ENCODE measurements at regions not wholly inside any gene's neighbourhood (a gene's known extent, or its start where the extent isn't known, plus 50 kb on each side); places are given as distances from the start of the nearest gene placed in this dataset.

- no peaks in the 10 kb centered on the region for H3K27me3 Mint-ChIP-seq
- no peak overlapping the region for H3K4me3 Mint-ChIP-seq
- H3K9me3 Mint-ChIP-seq = no peaks in the 10 kb centered on the region
- no peak overlapping the region for H3K27ac Mint-ChIP-seq
- H3K4me1 Mint-ChIP-seq (ENCODE audit: low read depth) = no peaks in the 10 kb centered on the region
- H3K36me3 Mint-ChIP-seq (ENCODE audit: low read depth) = no peaks in the 10 kb centered on the region
Observed at GRCh38 chr20:48471176-48471575, 356.6 kb downstream of the PREX1 start.

GRCh38 chr20:48470141-48470540, 357.7 kb downstream of the PREX1 start:
- no peaks in the 10 kb centered on the region for H3K4me1 Mint-ChIP-seq (ENCODE audit: low read depth)
- H3K36me3 Mint-ChIP-seq (ENCODE audit: low read depth) = no peaks in the 10 kb centered on the region
- no peaks in the 10 kb centered on the region for H3K9me3 Mint-ChIP-seq
- no peak overlapping the region for H3K27ac Mint-ChIP-seq
- no peak overlapping the region for H3K4me3 Mint-ChIP-seq
- no peaks in the 10 kb centered on the region for H3K27me3 Mint-ChIP-seq

- H3K27me3 Mint-ChIP-seq = no peaks in the 10 kb centered on the region
- H3K9me3 Mint-ChIP-seq = no peaks in the 10 kb centered on the region
- H3K27ac Mint-ChIP-seq = no peak overlapping the region
- no peaks in the 10 kb centered on the region for H3K36me3 Mint-ChIP-seq (ENCODE audit: low read depth)
- no peaks in the 10 kb centered on the region for H3K4me1 Mint-ChIP-seq (ENCODE audit: low read depth)
- no peak overlapping the region for H3K4me3 Mint-ChIP-seq
Observed at GRCh38 chr20:48469026-48469425, 358.8 kb downstream of the PREX1 start.

GRCh38 chr20:48468571-48468970, 359.2 kb downstream of the PREX1 start:
- H3K27ac Mint-ChIP-seq = no peak overlapping the region
- H3K27me3 Mint-ChIP-seq = no peaks in the 10 kb centered on the region
- H3K9me3 Mint-ChIP-seq = no peaks in the 10 kb centered on the region
- no peaks in the 10 kb centered on the region for H3K36me3 Mint-ChIP-seq (ENCODE audit: low read depth)
- no peaks in the 10 kb centered on the region for H3K4me1 Mint-ChIP-seq (ENCODE audit: low read depth)
- no peak overlapping the region for H3K4me3 Mint-ChIP-seq

GRCh38 chr20:48467622-48468021, 360.2 kb downstream of the PREX1 start:
- H3K4me1 Mint-ChIP-seq (ENCODE audit: low read depth) = no peaks in the 10 kb centered on the region
- no peaks in the 10 kb centered on the region for H3K9me3 Mint-ChIP-seq
- H3K4me3 Mint-ChIP-seq = no peak overlapping the region
- H3K27me3 Mint-ChIP-seq = no peaks in the 10 kb centered on the region
- H3K36me3 Mint-ChIP-seq (ENCODE audit: low read depth) = no peaks in the 10 kb centered on the region
- no peak overlapping the region for H3K27ac Mint-ChIP-seq

GRCh38 chr20:48465271-48465670, 362.5 kb downstream of the PREX1 start:
- Mint-ChIP-seq H3K36me3 (ENCODE audit: low read depth) (no peaks in the 10 kb centered on the region), H3K9me3 (no peaks in the 10 kb centered on the region), H3K27ac (no peak overlapping the region), H3K4me3 (no peak overlapping the region), H3K27me3 (no peaks in the 10 kb centered on the region), H3K4me1 (ENCODE audit: low read depth) (no peaks in the 10 kb centered on the region)

GRCh38 chr20:48463916-48464315, 363.9 kb downstream of the PREX1 start:
- no peaks in the 10 kb centered on the region for H3K36me3 Mint-ChIP-seq (ENCODE audit: low read depth)
- H3K27me3 Mint-ChIP-seq = no peaks in the 10 kb centered on the region
- H3K4me3 Mint-ChIP-seq = no peak overlapping the region
- no peaks in the 10 kb centered on the region for H3K9me3 Mint-ChIP-seq
- no peaks in the 10 kb centered on the region for H3K4me1 Mint-ChIP-seq (ENCODE audit: low read depth)
- H3K27ac Mint-ChIP-seq = no peak overlapping the region

GRCh38 chr20:48463096-48463720, 364.6 kb downstream of the PREX1 start:
- no peak overlapping the region for H3K27ac Mint-ChIP-seq

GRCh38 chr20:48461735-48462119, 366.1 kb downstream of the PREX1 start:
- no peaks in the 10 kb centered on the region for H3K9me3 Mint-ChIP-seq
- no peaks in the 10 kb centered on the region for H3K36me3 Mint-ChIP-seq (ENCODE audit: low read depth)
- H3K4me3 Mint-ChIP-seq = no peak overlapping the region
- H3K27ac Mint-ChIP-seq = no peak overlapping the region
- H3K4me1 Mint-ChIP-seq (ENCODE audit: low read depth) = no peaks in the 10 kb centered on the region
- H3K27me3 Mint-ChIP-seq = no peaks in the 10 kb centered on the region

More at GRCh38 chr20:48463096-48463720, 364.6 kb downstream of the PREX1 start:
- Mint-ChIP-seq H3K27me3 (no peaks in the 10 kb centered on the region), H3K36me3 (ENCODE audit: low read depth) (no peaks in the 10 kb centered on the region), H3K4me1 (ENCODE audit: low read depth) (no peaks in the 10 kb centered on the region), H3K9me3 (no peaks in the 10 kb centered on the region), H3K4me3 (no peak overlapping the region)

GRCh38 chr20:48461091-48461734, 366.6 kb downstream of the PREX1 start:
- no peaks in the 10 kb centered on the region for H3K27me3 Mint-ChIP-seq
- H3K27ac Mint-ChIP-seq = no peak overlapping the region
- no peaks in the 10 kb centered on the region for H3K4me1 Mint-ChIP-seq (ENCODE audit: low read depth)
- no peaks in the 10 kb centered on the region for H3K36me3 Mint-ChIP-seq (ENCODE audit: low read depth)
- H3K9me3 Mint-ChIP-seq = no peaks in the 10 kb centered on the region
- H3K4me3 Mint-ChIP-seq = no peak overlapping the region

- Mint-ChIP-seq H3K4me3 (no peak overlapping the region), H3K27me3 (no peaks in the 10 kb centered on the region), H3K27ac (no peak overlapping the region), H3K36me3 (ENCODE audit: low read depth) (no peaks in the 10 kb centered on the region), H3K9me3 (no peaks in the 10 kb centered on the region), H3K4me1 (ENCODE audit: low read depth) (no peaks in the 10 kb centered on the region)
Observed at GRCh38 chr20:48460681-48461080, 367.1 kb downstream of the PREX1 start.

GRCh38 chr20:48459722-48460395, 367.9 kb downstream of the PREX1 start:
- H3K4me3 Mint-ChIP-seq = no peak overlapping the region
- H3K36me3 Mint-ChIP-seq (ENCODE audit: low read depth) = no peaks in the 10 kb centered on the region
- no peaks in the 10 kb centered on the region for H3K27me3 Mint-ChIP-seq
- no peaks in the 10 kb centered on the region for H3K4me1 Mint-ChIP-seq (ENCODE audit: low read depth)
- H3K9me3 Mint-ChIP-seq = no peaks in the 10 kb centered on the region
- H3K27ac Mint-ChIP-seq = no peak overlapping the region

- Mint-ChIP-seq H3K4me3 (no peak overlapping the region), H3K4me1 (ENCODE audit: low read depth) (no peaks in the 10 kb centered on the region), H3K27ac (no peak overlapping the region), H3K27me3 (no peaks in the 10 kb centered on the region), H3K36me3 (ENCODE audit: low read depth) (no peaks in the 10 kb centered on the region), H3K9me3 (no peaks in the 10 kb centered on the region)
Observed at GRCh38 chr20:48458601-48459385, 369.0 kb downstream of the PREX1 start.

GRCh38 chr20:48458003-48458377, 369.8 kb downstream of the PREX1 start:
- no peaks in the 10 kb centered on the region for H3K9me3 Mint-ChIP-seq
- H3K36me3 Mint-ChIP-seq (ENCODE audit: low read depth) = no peaks in the 10 kb centered on the region
- H3K27ac Mint-ChIP-seq = no peak overlapping the region
- no peaks in the 10 kb centered on the region for H3K27me3 Mint-ChIP-seq
- no peak overlapping the region for H3K4me3 Mint-ChIP-seq
- H3K4me1 Mint-ChIP-seq (ENCODE audit: low read depth) = no peaks in the 10 kb centered on the region
